ENCODE measurements at regions not wholly inside any gene's neighbourhood (a gene's known extent, or its start where the extent isn't known, plus 50 kb on each side); places are given as distances from the start of the nearest gene placed in this dataset.

DNA sequence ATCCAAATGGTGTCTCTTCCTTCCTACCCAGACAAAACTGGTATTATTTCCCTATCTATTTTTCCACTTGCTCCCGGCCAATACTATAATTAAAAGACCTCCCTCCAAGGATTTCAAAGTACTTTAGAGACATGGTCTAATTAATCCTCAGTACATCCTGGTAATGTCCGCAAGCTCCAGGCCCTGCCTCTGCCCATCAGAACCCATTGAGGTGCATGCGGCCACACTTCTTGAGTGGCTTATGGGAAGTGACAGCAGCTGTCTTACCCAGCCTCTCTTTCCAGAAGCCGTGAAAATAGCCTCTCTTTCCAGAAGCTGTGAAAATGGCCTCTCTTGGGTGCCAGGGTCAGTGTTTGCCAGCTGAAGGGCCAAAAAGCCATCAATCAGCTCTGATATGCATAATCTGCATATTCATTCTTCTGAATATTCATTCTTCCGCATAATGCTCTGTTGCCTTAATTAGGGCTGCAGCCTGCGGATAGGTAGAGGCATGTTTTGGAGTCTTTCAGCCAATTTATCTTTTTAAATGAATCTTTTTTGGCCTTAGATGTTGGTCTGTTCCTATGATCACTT is 148.4 kb upstream of the TMTC4 start:
- CTCF ChIA-PET = no interaction called here
- H3K4ac ChIP-seq (ENCODE audit: low read depth, low read length) = no peak overlapping the region
- H2BK5ac ChIP-seq (ENCODE audit: low read depth, low read length, poor library complexity, severe bottlenecking) = no peak overlapping the region
- H3K9ac ChIP-seq (ENCODE audit: low read depth, low read length) = no peak overlapping the region
- no peak for DNase-seq
- H3K79me1 ChIP-seq (ENCODE audit: low read depth in 1 of 2, low read length in 2 of 2) = no peaks in the 10 kb centered on the region
- H2BK20ac ChIP-seq (ENCODE audit: low read depth, low read length) = no peak overlapping the region
- no peaks in the 10 kb centered on the region; the same call in none of the 2 replicates for H3K27me3 ChIP-seq (ENCODE audit: control insufficient read depth, insufficient read depth, low read length)
- no peaks in the 10 kb centered on the region for H3K4me1 ChIP-seq (ENCODE audit: control insufficient read depth, insufficient read depth, low read length)
- H3K14ac ChIP-seq (replicated peaks; ENCODE audit: low read depth, low read length) = no peak overlapping the region
- H2AK9ac ChIP-seq (replicated peaks; ENCODE audit: low read depth, low read length, poor library complexity) = no peak overlapping the region
- H3K4me2 ChIP-seq (ENCODE audit: low read depth, low read length) = no peak overlapping the region
- 57% methylated on average over 2 of the region's 6 CpGs; no CpG with 5 or more reads in 1 of the 2 experiments for WGBS, 2 experiments (ENCODE audit: extremely low coverage in 2 of 2, insufficient read length in 1 of 2)
- H3K9me3 ChIP-seq (ENCODE audit: control insufficient read depth, insufficient read depth, low read length) = no peaks in the 10 kb centered on the region
- H3K27ac ChIP-seq (ENCODE audit: insufficient read depth, low read length) = no peak overlapping the region
- no TSS peak for BruUV-seq (replicated peaks)
- no peaks in the 10 kb centered on the region for H4K20me1 ChIP-seq (ENCODE audit: insufficient read depth, low read length)
- no peak overlapping the region for H4K91ac ChIP-seq (ENCODE audit: insufficient read depth, low read depth, low read length)
- no peak overlapping the region for H4K8ac ChIP-seq (ENCODE audit: low read depth in 2 of 2, low read length in 2 of 2)
- no peak overlapping the region for H3K4me3 ChIP-seq (ENCODE audit: insufficient read depth, low read depth, low read length)
- H3K9me1 ChIP-seq (ENCODE audit: insufficient read depth, low read length) = no peaks in the 10 kb centered on the region
- H2AFZ ChIP-seq (replicated peaks; ENCODE audit: low read length, poor library complexity) = no peak overlapping the region
- POLR2A ChIA-PET (ENCODE audit: unreplicated experiment) = no interaction called here
- dilution Hi-C loops (cut with HindIII; ENCODE audit: low sequenced_read_pairs, unreplicated experiment) (no loop called here), intact Hi-C loops (cut with micrococcal nuclease) (no loop called here), in situ Hi-C loops (cut with MboI; ENCODE audit: low sequenced_read_pairs) (no loop called here)
- no peak overlapping the region for H3K56ac ChIP-seq (ENCODE audit: extremely low read depth, insufficient read depth, low read length)
- no peak overlapping the region for H2BK15ac ChIP-seq (ENCODE audit: low read depth, low read length)
- TF ChIP-seq BHLHE40 (IDR thresholded peaks at IDR 0.05; ENCODE audit: low read depth, low read length) = no peak
- TF ChIP-seq MAZ (IDR thresholded peaks at IDR 0.05; ENCODE audit: borderline replicate concordance, low read depth, low read length) = no peak
- no peak for TF ChIP-seq MXI1 (IDR thresholded peaks at IDR 0.05; ENCODE audit: borderline replicate concordance, low read depth, low read length)
- TF ChIP-seq CHD1 (IDR thresholded peaks at IDR 0.05; ENCODE audit: low read depth, low read length) = no peak
- TF ChIP-seq FOS (IDR thresholded peaks at IDR 0.05; ENCODE audit: low read depth, low read length) = no peak
- no peak for TF ChIP-seq CEBPB (IDR thresholded peaks at IDR 0.05; ENCODE audit: low read depth, low read length)
- TF ChIP-seq, protein P1, sequence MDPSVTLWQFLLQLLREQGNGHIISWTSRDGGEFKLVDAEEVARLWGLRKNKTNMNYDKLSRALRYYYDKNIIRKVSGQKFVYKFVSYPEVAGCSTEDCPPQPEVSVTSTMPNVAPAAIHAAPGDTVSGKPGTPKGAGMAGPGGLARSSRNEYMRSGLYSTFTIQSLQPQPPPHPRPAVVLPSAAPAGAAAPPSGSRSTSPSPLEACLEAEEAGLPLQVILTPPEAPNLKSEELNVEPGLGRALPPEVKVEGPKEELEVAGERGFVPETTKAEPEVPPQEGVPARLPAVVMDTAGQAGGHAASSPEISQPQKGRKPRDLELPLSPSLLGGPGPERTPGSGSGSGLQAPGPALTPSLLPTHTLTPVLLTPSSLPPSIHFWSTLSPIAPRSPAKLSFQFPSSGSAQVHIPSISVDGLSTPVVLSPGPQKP (IDR thresholded peaks at IDR 0.05; ENCODE audit: borderline replicate concordance, low read depth, low read length) = no peak
- TF ChIP-seq RFX5 (IDR thresholded peaks at IDR 0.05; ENCODE audit: low read depth, low read length) = no peak
- no peak for TF ChIP-seq RCOR1 (IDR thresholded peaks at IDR 0.05; ENCODE audit: insufficient replicate concordance, low read length)
- no peak for ATAC-seq (ENCODE audit: low read depth)
- no peak overlapping the region for H2BK120ac ChIP-seq (ENCODE audit: low read depth, low read length)
- H3K23ac ChIP-seq (ENCODE audit: low read depth, low read length) = no peak overlapping the region
- H3K18ac ChIP-seq (ENCODE audit: low read depth, low read length) = no peak overlapping the region
- no peak overlapping the region for H4K5ac ChIP-seq (ENCODE audit: low read depth, low read length)
- H2AK5ac ChIP-seq (ENCODE audit: low read depth, low read length) = no peak overlapping the region
- no peaks in the 10 kb centered on the region for H3K36me3 ChIP-seq (ENCODE audit: control insufficient read depth, insufficient read depth, low read length)
